Activated T-cell treated with anti-CD3 and anti-CD28 coated beads for 1 hour (primary cell): ENCODE measurements at regions not wholly inside any gene's neighbourhood (a gene's known extent, or its start where the extent isn't known, plus 50 kb on each side); places are given as distances from the start of the nearest gene placed in this dataset.
"Not testable (repeated sequence)": the region's sequence is repeated elsewhere in the genome, so short reads cannot be mapped to it uniquely, and the experiment has no call there.

Experiments
- DNase-seq: peaks from one replicate; pipeline ENCODE4 v3.0.0-alpha.2; 2020; ENCODE audit warnings: low read depth

- no peak for DNase-seq
Measured at GRCh38 chr1:29934255-29934772, 698.0 kb downstream of the PTPRU start.

DNA sequence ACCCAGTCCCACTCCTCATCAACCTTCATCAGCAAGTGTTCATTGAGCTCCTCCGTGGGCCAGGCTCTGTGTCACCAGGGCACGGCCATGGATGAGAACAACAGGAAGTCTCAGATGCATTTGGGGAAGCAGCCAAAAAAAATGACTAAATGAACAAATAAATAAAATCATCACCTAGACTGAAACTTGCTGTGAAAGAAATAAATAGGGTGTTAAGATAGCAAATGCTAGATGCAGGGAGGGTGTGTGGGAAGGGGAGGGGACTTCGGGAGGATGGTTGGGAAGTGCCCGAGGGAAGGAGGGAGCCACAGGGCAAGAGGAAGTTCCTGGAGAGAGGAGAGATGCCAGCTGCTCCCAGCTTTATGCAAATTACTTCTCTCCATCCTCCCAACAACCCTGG is 696.7 kb downstream of the PTPRU start:
- DNase-seq: no peak

GRCh38 chr1:29932626-29933025 is 696.3 kb downstream of the PTPRU start:
- no peak for DNase-seq

DNA sequence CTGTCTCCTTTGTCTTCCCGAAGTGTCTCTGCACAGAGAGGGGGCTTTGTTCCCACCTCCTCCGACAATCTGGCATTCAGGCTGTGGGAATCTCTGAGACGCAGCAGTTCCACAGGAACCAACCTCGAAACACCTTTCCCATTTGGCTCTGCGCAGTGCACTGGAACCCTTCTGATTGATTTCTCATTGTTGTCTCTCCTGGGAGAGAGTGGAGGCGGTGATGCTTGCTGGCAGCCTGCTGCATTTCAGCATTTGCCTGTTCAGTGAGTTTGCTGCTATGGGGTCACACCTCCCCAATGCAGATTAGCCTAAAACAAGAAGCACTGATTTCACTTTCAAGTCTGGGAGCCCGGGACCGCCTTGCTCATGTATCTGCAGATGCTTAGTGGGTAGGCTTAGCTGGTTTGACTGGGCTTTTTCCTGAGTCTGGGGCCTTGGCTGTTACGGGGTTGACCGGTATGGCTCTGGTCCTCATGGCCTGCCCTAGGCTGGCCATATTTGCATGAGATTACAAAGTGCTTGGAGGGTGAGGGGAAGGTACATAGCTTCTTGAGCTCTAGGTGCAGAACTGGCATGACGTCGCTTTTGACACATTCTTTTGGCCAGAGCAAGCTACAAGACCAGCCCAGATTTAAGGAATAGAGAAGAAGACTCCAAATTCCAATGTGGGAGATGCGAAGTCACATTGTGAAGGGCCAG is 695.3 kb downstream of the PTPRU start:
- DNase-seq: no peak

- no peak for DNase-seq
Measured at GRCh38 chr1:29925058-29925457, 688.7 kb downstream of the PTPRU start.

DNA sequence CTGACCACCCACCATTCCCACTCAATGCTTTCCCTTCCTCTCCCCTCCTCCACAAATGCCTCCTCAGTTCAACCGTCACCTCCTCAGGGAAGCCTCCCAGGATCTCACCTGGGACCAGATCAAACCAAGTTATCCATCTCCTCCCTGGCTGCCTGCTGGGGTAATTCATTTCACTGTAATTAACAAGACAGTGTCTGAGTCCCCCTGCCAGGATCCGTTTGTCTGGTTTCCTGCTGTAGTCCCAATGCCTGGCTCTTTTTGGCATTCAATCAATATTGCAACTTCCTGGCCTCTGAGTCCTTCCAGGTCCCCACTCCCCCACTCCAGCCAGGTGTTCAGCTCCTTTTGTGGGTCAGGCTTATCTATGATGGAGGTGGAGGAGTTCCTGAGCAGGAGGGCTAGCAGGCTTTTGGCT is 687.7 kb downstream of the PTPRU start:
- DNase-seq: no peak

GRCh38 chr1:29921741-29922140 is 685.4 kb downstream of the PTPRU start:
- DNase-seq: no peak

DNA sequence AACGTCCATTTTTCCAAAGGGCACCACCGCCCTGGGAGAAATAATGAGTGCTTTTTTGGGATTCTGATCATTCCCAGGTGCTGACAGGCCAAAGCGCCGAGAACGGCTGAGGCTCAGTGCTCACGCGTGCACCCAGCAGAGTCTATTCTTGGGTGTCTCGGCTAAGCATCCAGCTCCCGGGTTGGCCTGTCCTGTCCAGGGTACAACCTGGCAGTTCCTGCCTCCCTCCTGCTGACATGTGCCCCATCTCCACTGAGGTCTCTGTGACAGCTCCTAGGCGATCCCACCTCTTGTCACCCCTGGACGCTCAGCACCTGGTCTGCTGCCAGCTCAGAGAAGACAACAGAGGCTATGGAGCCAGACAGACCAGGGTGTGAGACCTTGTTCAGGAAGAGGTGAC is 684.5 kb downstream of the PTPRU start:
- DNase-seq: no peak

GRCh38 chr1:29920316-29920715 is 684.0 kb downstream of the PTPRU start:
- DNase-seq: no peak

- DNase-seq: not testable (repeated sequence)
Measured at GRCh38 chr1:29919041-29919440, 682.7 kb downstream of the PTPRU start.

GRCh38 chr1:29916656-29917369 is 680.5 kb downstream of the PTPRU start:
- no peak for DNase-seq

GRCh38 chr1:29914936-29915335 is 678.6 kb downstream of the PTPRU start:
- DNase-seq: no peak

- no peak for DNase-seq
Measured at GRCh38 chr1:29912425-29912824, 676.1 kb downstream of the PTPRU start.

- DNase-seq: no peak
Measured at GRCh38 chr1:29909962-29910361, 673.6 kb downstream of the PTPRU start.

DNA sequence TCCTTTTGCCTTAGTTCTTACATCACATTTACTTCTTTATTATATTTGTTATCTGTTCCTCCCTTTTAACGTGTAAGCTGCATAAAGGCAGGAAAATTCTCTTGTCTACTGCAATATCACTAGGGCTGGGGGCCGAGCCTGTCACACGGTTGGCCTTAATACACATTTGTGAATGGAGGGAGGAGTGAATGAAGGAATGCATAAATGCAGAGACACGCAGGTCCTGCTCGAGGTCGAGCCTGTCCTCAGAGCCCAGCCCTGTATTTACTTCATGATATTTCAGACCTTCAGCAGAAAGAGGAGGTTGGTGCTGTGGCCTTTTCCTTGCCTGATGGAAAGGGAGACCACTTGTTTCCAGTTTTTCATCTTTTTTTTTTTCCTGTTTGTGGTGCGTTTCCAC is 671.3 kb downstream of the PTPRU start:
- no peak for DNase-seq

GRCh38 chr1:29906927-29907326 is 670.6 kb downstream of the PTPRU start:
- no peak for DNase-seq

- DNase-seq: no peak
Measured at GRCh38 chr1:29903548-29904166, 667.3 kb downstream of the PTPRU start.

DNA sequence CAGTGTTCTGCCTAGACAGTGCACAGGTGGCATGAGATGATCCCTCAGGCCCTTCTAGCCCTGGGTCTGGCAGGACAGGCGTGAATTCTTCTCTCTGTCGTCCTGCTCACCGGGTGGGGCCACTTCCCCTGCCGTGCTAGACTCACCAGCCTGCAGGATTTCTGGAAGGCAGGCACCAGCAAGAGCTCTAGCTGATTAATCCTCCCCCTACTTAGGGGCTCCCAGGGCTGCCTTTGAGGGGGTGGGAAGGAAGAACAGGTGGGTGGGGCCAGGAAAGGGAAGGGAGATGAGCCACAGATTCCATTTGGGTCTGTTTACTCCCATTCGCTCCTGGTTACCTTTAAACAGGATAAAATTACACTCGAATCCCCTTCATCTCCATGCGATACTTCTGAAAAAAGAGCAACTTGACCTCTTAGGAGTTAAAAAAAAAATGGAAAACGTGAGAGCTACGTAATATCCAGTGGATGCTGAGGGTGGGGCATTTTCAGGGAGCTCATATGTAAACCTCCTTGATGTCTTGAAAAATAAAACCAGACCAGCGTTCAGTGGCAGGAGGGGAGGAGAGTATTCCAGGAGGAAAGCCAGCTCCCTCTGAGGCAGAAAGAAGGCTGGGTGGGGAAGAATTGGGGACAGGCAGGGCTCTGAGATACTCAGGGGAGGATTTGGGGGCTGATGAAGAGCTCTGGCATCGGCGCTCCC is 665.5 kb downstream of the PTPRU start:
- no peak for DNase-seq

DNA sequence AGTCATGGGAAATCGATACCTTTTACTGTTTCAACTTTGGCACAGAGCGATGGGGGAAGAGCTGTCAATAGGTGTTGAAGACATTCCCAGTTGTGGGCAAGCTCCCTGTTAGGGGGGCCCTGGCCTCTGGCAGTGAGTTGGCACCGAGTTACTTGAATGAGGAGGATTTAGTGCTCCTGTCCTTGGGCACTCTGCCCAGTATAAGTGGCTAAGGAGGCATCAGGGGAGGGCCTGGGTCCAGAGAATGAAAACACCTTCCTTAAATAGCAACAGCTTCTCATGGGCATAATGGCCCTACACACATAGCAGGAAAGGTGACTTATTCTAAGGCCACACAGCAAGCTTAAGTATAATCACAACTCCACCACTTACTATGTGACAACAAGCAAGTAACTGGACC is 664.4 kb downstream of the PTPRU start:
- no peak for DNase-seq

- no peak for DNase-seq
Measured at GRCh38 chr1:29900104-29900679, 663.9 kb downstream of the PTPRU start.

DNA sequence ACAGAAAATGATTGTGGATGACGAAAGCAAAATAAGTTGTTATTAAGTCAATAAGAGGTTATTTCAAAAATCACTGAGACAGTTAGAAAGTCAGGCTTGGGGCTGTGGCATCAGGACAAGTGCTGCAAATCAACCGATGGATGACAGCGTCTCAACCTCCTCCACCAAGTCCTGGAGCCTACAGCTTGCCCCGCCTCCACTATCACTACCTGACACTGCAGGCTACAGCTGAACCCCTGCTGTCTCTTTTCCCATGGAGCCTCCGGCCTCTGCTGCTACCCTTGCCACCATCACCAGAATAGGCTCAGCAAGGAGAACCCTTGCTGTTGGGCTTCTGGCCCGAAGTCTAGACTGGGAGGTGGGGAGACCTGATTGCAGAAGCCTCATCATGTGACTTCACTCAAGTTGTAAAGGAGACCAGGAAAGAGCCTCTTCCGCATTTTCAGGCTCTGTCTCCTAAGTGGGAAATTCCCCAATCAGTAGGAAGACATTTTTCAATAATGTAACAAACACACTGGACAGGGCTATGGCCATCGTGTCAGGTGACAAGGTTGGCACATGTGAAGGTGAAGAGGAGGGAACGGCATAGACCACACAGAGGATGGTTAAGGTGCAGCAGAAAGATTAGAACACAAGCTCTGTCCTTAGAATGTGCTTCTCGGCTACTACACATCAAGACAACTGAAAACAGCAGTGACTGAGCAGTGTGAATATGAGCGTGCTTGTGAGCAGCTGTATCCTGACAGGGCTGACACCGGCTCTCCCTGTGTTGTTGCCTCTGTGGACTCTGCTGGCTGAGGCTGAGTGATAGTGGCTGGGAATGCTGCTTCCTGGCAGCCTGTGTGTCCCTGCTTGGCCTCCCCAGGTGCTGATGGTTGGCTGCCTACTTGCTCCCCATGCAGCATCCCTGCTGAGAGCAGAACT is 660.7 kb downstream of the PTPRU start:
- DNase-seq: no peak
